ENCODE measurements at regions not wholly inside any gene's neighbourhood (a gene's known extent, or its start where the extent isn't known, plus 50 kb on each side); places are given as distances from the start of the nearest gene placed in this dataset.

- H3K79me1 ChIP-seq (ENCODE audit: insufficient read depth, low read depth, low read length, poor library complexity, severe bottlenecking), result no peaks in the 10 kb centered on the region
- no peak overlapping the region for H3T11ph ChIP-seq (ENCODE audit: low read length)
- H2BK15ac ChIP-seq (ENCODE audit: low read depth, low read length), result no peak overlapping the region
- H2AK5ac ChIP-seq (ENCODE audit: insufficient read length, low read length), result no peak overlapping the region
- peaks cover 19% of the 10 kb centered on the region for H3K27me3 Mint-ChIP-seq (ENCODE audit: low read depth)
- no peak overlapping the region for H3K4me2 ChIP-seq (ENCODE audit: insufficient read depth, insufficient read length, low read length)
- H2BK5ac ChIP-seq (ENCODE audit: insufficient read length, low read length), result no peak overlapping the region
- no peak overlapping the region for H2BK120ac ChIP-seq (ENCODE audit: low read depth, low read length, poor library complexity, severe bottlenecking)
- TF ChIP-seq CTCF (conservative IDR thresholded peaks at IDR 0.05), result no peak
- no peaks in the 10 kb centered on the region for H3K4me1 ChIP-seq (ENCODE audit: insufficient read depth, low read length)
- H3K27me3 ChIP-seq (ENCODE audit: insufficient read depth, low read length), result no peaks in the 10 kb centered on the region
- 0 out of 5 replicates have a peak, but pooled peaks cover 0 to 2% of the 10 kb centered on the region in 2 experiments for H3K9me3 Mint-ChIP-seq
- H3K23me2 ChIP-seq (ENCODE audit: insufficient read length, low read depth, low read length, poor library complexity, severe bottlenecking), result no peaks in the 10 kb centered on the region
- H3K14ac ChIP-seq (ENCODE audit: insufficient read depth, low read length), result no peak overlapping the region
- no peak overlapping the region for H2BK20ac ChIP-seq (ENCODE audit: low read depth, low read length, poor library complexity, severe bottlenecking)
- no peaks in the 10 kb centered on the region for H3K9me3 ChIP-seq (ENCODE audit: control insufficient read depth, low read depth, low read length)
- no CpG with 5 or more reads among the region's 6 CpGs for WGBS (ENCODE audit: extremely low coverage, insufficient read length, low lambda C conversion rate)
- H3K9ac ChIP-seq (ENCODE audit: extremely low read depth, insufficient read length, low read length), result no peak overlapping the region
- DNase-seq, result no peak
- no peak overlapping the region for H3K27ac ChIP-seq (ENCODE audit: insufficient read length, low read depth, low read length)
- H4K8ac ChIP-seq (replicated peaks; ENCODE audit: insufficient read length, low read depth, low read length), result no peak overlapping the region
- H3K27ac Mint-ChIP-seq, result no peak overlapping the region
- no peak overlapping the region for H4K91ac ChIP-seq (ENCODE audit: insufficient read length, low read depth, low read length)
- no peaks in the 10 kb centered on the region for H3K79me2 ChIP-seq (ENCODE audit: insufficient read depth, low read length)
- no peak overlapping the region for H3K56ac ChIP-seq (ENCODE audit: insufficient read length, low read depth, low read length)
- no peaks in the 10 kb centered on the region for H3K4me1 Mint-ChIP-seq
- no peak overlapping the region for H3K4me3 Mint-ChIP-seq
- no peak overlapping the region for H3K18ac ChIP-seq (ENCODE audit: insufficient read length, low read depth, low read length)
- no peaks in the 10 kb centered on the region for H3K36me3 Mint-ChIP-seq (ENCODE audit: insufficient read depth in 1 of 3, low read depth in 3 of 3)
- no peak overlapping the region for H3K23ac ChIP-seq (ENCODE audit: insufficient read length, low read depth, low read length)
- H3K4ac ChIP-seq (ENCODE audit: low read depth, low read length), result no peak overlapping the region
- no peak overlapping the region for H4K5ac ChIP-seq (ENCODE audit: insufficient read length, low read depth, low read length)
- no peaks in the 10 kb centered on the region for H4K20me1 ChIP-seq (ENCODE audit: control insufficient read depth, insufficient read depth, insufficient read length)
- H2BK12ac ChIP-seq (ENCODE audit: insufficient read length, low read depth, low read length), result no peak overlapping the region
- H2AFZ ChIP-seq (ENCODE audit: low read length), result no peak overlapping the region
Observed at GRCh38 chr1:181906631-181907030, 154.9 kb downstream of the ZNF648 start.
